HEK293 (cell line): ENCODE measurements at regions not wholly inside any gene's neighbourhood (a gene's known extent, or its start where the extent isn't known, plus 50 kb on each side); places are given as distances from the start of the nearest gene placed in this dataset.

Experiments
- CTCF ChIP-seq: fragments of 450-650 bp; formaldehyde crosslinking; IDR thresholded peaks from 2 replicates; pipeline ENCODE4 v1.5.1; 2016; ENCODE audit warnings: missing biosample characterization, missing genetic modification characterization
- PATZ1 ChIP-seq: fragments of 450-650 bp; formaldehyde crosslinking; IDR thresholded peaks from 2 replicates; pipeline ENCODE4 v1.5.1; 2016; ENCODE audit warnings: missing biosample characterization, missing genetic modification characterization
- TRIM28 ChIP-seq: IDR thresholded peaks from 2 replicates; pipeline ENCODE4 v1.6.1; 2011; ENCODE audit warnings: low read length, control low read depth, borderline replicate concordance
- WT1 ChIP-seq: fragments of 450-650 bp; formaldehyde crosslinking; IDR thresholded peaks from 2 replicates; pipeline ENCODE4 v1.5.1; 2016; ENCODE audit warnings: missing biosample characterization, missing genetic modification characterization
- YY1 ChIP-seq: fragments of 450-650 bp; formaldehyde crosslinking; IDR thresholded peaks from 2 replicates; pipeline ENCODE4 v1.5.1; 2018; ENCODE audit warnings: missing biosample characterization, missing genetic modification characterization
- ZBTB7A ChIP-seq: fragments of 450-650 bp; formaldehyde crosslinking; IDR thresholded peaks from 2 replicates; pipeline ENCODE4 v1.5.1; 2016; ENCODE audit warnings: low read depth, missing biosample characterization, missing genetic modification characterization
- ZNF16 ChIP-seq: fragments of 450-650 bp; formaldehyde crosslinking; IDR thresholded peaks from 2 replicates; pipeline ENCODE4 v1.5.1; 2016; ENCODE audit warnings: low read depth, missing biosample characterization, missing genetic modification characterization
- ZNF280C ChIP-seq: fragments of 450-650 bp; formaldehyde crosslinking; IDR thresholded peaks from 2 replicates; pipeline ENCODE4 v1.5.1; 2016; ENCODE audit warnings: missing biosample characterization, missing genetic modification characterization
- ZNF302 ChIP-seq: fragments of 450-650 bp; formaldehyde crosslinking; IDR thresholded peaks from 2 replicates; pipeline ENCODE4 v1.5.1; 2016; ENCODE audit warnings: missing biosample characterization, missing genetic modification characterization, low read depth
- ZNF529 ChIP-seq: fragments of 450-650 bp; formaldehyde crosslinking; IDR thresholded peaks from 2 replicates; pipeline ENCODE4 v1.5.1; 2017; ENCODE audit warnings: missing genetic modification characterization, missing biosample characterization; ENCODE audit not compliant: insufficient replicate concordance
- ZNF830 ChIP-seq: fragments of 450-650 bp; IDR thresholded peaks from 2 replicates; pipeline ENCODE4 v1.5.0; 2018; ENCODE audit warnings: missing biosample characterization, missing genetic modification characterization, low read depth, mild to moderate bottlenecking, moderate library complexity

GRCh38 chr16:59144841-59145240 lies 410.7 kb upstream of the GOT2 start:
- no peak for TF ChIP-seq CTCF (tag by site-specific recombination)
- TF ChIP-seq ZNF302 (tag by site-specific recombination): no peak
- TF ChIP-seq ZNF16 (tag by site-specific recombination): no peak
- TF ChIP-seq PATZ1: no peak
- TF ChIP-seq TRIM28: no peak
- TF ChIP-seq WT1: no peak
- TF ChIP-seq ZNF280C (tag by site-specific recombination): no peak
- no peak for TF ChIP-seq YY1 (tag by site-specific recombination)
- TF ChIP-seq ZNF830 (tag by site-specific recombination): no peak
- TF ChIP-seq ZBTB7A (tag by site-specific recombination): no peak
- TF ChIP-seq ZNF529 (tag by site-specific recombination): no peak
